SK-N-MC (cell line): ENCODE measurements at regions not wholly inside any gene's neighbourhood (a gene's known extent, or its start where the extent isn't known, plus 50 kb on each side); places are given as distances from the start of the nearest gene placed in this dataset.
"Not testable (repeated sequence)": the region's sequence is repeated elsewhere in the genome, so short reads cannot be mapped to it uniquely, and the experiment has no call there.

Experiments used
- DNase-seq: peaks from one replicate; pipeline ENCODE4 v3.0.0-alpha.2; 2011; ENCODE audit warnings: low read depth, low spot score
- H3K27ac ChIP-seq: fragments of 200-600 bp; sonication (generic); 2 replicates; pipeline ENCODE4 v1.5.1; 2016; ENCODE audit warnings: mixed run types
- H3K36me3 ChIP-seq: fragments of 200-600 bp; sonication (generic); 2 replicates; pipeline ENCODE4 v1.6.1; 2017; ENCODE audit warnings: antibody characterized with exemption, low read length, mixed read lengths; ENCODE audit not compliant: insufficient read depth
- H3K4me3 ChIP-seq: fragments of 200-600 bp; sonication (generic); 2 replicates; pipeline ENCODE4 v1.5.1; 2016
- H3K9ac ChIP-seq: fragments of 200-600 bp; sonication (generic); 2 replicates; pipeline ENCODE4 v1.8.0; 2017; ENCODE audit warnings: mixed run types, mixed read lengths; ENCODE audit not compliant: insufficient read length
- H3K9me3 ChIP-seq: fragments of 200-600 bp; sonication (generic); 2 replicates; pipeline ENCODE4 v1.6.1; 2017; ENCODE audit warnings: low read depth, mild to moderate bottlenecking, antibody characterized with exemption, low read length, moderate library complexity, mixed read lengths
- EZH2 ChIP-seq: fragments of 200-600 bp; sonication (generic); IDR thresholded peaks from one replicate; pipeline ENCODE4 v1.6.1; 2017; ENCODE audit warnings: antibody characterized with exemption
- FOXP2 ChIP-seq: optimal IDR thresholded peaks from 2 replicates; pipeline ENCODE3; 2011; ENCODE audit warnings: mild to moderate bottlenecking, moderate library complexity; ENCODE audit not compliant: insufficient read depth; ENCODE audit errors: extremely low read length, control extremely low read depth
- POLR2AphosphoS5 ChIP-seq: IDR thresholded peaks from 2 replicates; pipeline ENCODE4 v1.6.1; 2012; ENCODE audit warnings: mild to moderate bottlenecking, low read depth, low read length, borderline replicate concordance

DNA sequence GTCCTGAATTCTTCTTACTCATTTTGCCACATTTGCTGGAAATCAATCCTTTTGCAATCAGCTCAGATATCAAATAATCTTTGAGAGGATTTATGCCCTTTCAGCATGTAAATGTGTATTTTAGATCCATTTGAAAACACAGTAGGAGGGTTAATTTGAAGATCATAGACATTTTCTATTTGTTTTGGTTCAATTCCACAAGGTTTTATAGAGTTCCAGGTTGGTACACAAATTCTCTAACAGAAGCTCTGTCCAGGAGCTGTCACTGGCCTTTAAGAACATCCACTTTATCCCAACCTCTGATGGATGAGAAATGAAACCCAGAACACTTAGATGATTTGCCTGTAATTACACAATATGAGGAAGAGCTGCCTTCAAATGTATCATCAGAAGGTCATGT is 157.3 kb upstream of the CHAC2 start:
- no peak overlapping the region for H3K9ac ChIP-seq
- DNase-seq, result no peak

DNA sequence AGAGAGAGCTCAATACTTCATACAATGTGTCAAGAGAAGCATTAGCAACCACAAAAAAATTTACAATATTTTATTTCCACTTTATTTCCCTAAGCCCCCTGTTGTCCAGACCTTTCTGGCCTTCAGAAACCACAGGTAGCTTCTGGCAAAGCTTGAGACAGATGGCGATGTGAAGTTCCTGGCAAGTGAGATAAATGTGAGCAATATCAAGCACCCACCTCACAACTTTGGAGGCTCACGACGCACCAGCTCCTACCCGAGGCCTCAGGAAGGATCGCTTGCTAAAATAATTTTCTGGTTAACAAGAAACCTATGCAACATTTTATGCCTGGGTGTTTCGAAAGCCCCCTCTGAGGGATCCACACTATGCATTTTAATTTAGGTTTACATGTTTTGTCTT is 158.1 kb upstream of the CHAC2 start:
- Histone ChIP-seq H3K27ac (no peak overlapping the region), H3K9ac (no peak overlapping the region), H3K9me3 (no peaks in the 10 kb centered on the region), H3K36me3 (no peaks in the 10 kb centered on the region), H3K4me3 (no peak overlapping the region)
- TF ChIP-seq EZH2 (no peak), FOXP2 (no peak), POLR2AphosphoS5 (no peak)
- DNase-seq, result no peak

More for the DNA sequence above, 157.3 kb upstream of the CHAC2 start:
- no peak for TF ChIP-seq POLR2AphosphoS5
- TF ChIP-seq EZH2, result no peak
- TF ChIP-seq FOXP2, result no peak
- Histone ChIP-seq H3K4me3 (no peak overlapping the region), H3K9me3 (no peaks in the 10 kb centered on the region), H3K36me3 (no peaks in the 10 kb centered on the region), H3K27ac (no peak overlapping the region)

DNA sequence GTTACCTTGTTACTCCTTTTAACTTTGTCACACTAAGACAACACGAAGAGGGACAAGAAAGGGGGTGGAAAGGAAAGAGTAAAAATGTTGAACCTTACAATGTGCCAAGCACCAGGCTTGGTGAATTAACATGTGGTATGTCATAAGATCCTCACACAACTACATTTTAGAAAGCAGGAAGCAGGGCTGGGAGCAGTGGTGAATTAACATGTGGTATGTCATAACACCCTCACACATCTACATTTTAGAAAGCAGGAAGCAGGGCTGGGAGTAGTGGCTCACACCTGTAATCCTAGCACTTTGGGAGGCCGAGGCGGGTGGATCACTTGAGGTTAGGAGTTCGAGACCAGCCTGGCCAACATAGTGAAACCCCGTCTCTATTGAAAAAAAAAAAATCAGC is 159.3 kb upstream of the CHAC2 start:
- H3K9me3 ChIP-seq, result no peaks in the 10 kb centered on the region
- no peak for DNase-seq
- no peak overlapping the region for H3K9ac ChIP-seq
- H3K4me3 ChIP-seq, result no peak overlapping the region
- H3K36me3 ChIP-seq, result no peaks in the 10 kb centered on the region
- TF ChIP-seq EZH2 (no peak), FOXP2 (no peak), POLR2AphosphoS5 (no peak)
- no peak overlapping the region for H3K27ac ChIP-seq

DNA sequence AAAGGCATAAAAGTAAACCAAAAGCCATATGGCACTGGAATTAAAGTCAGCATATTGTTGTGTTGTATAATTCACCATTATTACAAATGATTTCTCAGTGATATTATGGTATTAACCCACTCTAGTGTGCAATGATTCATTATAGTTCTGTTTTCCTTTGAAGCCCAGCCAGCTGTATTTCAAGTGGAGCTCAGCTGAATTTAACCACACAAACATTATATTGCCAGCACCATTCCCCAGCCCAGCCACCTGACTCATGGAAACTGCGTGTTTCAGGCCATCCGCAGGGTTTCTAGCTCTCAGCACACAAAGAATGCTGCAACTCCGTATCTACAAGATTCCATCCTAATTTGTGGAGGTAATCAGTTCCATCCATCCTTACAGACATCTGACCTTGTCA is 166.8 kb upstream of the CHAC2 start:
- no peak for DNase-seq
- H3K9ac ChIP-seq, result no peak overlapping the region
- H3K36me3 ChIP-seq, result no peaks in the 10 kb centered on the region
- H3K9me3 ChIP-seq, result no peaks in the 10 kb centered on the region
- TF ChIP-seq FOXP2 (no peak), POLR2AphosphoS5 (no peak), EZH2 (no peak)
- H3K27ac ChIP-seq, result no peak overlapping the region
- no peak overlapping the region for H3K4me3 ChIP-seq

DNA sequence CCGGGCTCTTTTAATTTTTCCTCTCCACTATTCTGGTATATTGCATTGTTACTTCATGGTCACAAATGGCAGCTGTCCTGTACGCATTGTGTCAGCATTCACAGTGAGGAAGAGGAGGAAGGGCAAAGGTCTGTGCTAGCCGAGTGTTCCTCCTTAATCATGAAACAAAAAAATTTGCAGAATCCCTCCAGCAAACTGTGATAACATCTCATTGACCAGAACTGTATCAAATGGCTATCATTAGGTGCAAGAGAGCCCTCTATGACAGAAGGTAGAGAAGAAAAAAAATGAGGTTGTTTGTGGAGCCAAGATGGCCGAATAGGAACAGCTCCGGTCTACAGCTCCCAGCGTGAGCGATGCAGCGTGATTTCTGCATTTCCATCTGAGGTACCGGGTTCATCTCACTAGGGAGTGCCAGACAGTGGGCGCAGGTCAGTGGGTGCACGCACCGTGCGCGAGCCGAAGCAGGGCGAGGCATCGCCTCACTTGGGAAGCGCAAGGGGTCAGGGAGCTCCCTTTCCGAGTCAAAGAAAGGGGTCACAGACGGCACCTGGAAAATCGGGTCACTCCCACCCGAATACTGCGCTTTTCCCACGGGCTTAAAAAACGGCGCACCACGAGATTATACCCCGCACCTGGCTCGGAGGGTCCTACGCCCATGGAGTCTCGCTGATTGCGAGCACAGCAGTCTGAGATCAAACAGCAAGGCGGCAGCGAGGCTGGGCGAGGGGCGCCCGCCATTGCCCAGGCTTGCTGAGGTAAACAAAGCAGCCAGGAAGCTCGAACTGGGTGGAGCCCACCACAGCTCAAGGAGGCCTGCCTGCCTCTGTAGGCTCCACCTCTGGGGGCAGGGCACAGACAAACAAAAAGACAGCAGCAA is 180.6 kb upstream of the CHAC2 start:
- DNase-seq, H3K4me3 ChIP-seq, H3K9ac ChIP-seq, H3K36me3 ChIP-seq, H3K27ac ChIP-seq, H3K9me3 ChIP-seq: not testable (repeated sequence)

DNA sequence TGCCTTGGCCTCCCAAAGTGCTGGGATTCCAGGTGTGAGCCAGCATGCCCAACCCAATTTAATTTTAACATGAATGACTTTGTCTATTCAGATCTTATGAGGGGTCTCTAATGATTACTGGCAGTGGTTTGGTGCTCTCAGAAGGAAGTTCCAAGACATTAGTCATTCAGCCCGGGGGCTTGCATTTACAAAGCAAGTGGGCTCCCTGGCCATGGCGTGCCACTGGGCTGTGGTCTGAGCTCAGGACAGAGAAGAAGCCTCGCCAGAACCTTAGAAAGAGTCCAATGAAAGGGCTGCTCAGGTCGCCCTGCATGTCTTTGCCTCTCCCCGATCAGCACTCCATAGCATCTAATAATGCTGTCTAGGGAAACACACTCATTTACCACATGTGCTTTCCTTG is 182.6 kb upstream of the CHAC2 start:
- Histone ChIP-seq H3K36me3 (no peaks in the 10 kb centered on the region), H3K9me3 (no peaks in the 10 kb centered on the region), H3K9ac (no peak overlapping the region), H3K4me3 (no peak overlapping the region), H3K27ac (no peak overlapping the region)
- DNase-seq, result no peak
- TF ChIP-seq FOXP2, result no peak
- TF ChIP-seq EZH2, result no peak
- no peak for TF ChIP-seq POLR2AphosphoS5

DNA sequence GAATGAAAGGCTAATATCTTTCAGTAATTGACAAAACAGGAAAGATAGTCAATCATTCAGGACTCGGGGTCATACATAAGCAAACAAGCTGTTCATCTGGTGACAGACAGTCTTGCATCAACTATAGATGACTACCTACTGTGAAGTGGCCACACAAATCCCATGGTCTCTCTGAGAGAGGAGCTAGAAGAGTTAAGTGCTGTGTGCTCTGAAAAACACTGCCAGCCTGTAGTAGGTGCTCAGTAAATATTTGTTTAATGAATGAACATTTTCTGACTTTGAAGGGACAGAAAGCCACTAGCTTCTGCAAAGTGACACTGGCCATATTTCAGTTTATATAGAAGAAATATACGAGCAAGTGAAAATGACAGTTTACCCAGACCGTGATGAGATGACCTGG is 184.0 kb upstream of the CHAC2 start:
- H3K27ac ChIP-seq, result no peak overlapping the region

DNA sequence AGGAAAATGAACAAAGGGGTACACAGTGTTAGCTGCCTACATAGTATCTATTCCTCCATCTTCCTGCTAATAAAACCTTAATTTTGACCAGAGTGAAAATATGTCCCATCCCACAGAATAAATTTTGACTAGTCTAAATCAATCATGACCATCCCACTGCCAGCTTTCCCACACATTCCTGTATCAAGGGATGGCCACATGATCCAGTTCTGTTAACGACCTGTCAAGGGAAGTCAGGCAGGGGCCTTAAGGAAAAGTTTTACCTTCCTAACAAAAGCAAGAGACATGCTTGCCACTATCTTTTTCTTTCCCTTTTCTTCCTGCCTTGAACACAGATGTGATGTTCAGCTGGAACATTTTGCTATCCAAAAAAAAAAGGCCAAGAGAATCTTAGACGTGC is 185.0 kb upstream of the CHAC2 start:
- no peak overlapping the region for H3K4me3 ChIP-seq
- no peak overlapping the region for H3K9ac ChIP-seq
- H3K9me3 ChIP-seq, result no peaks in the 10 kb centered on the region
- H3K27ac ChIP-seq, result no peak overlapping the region
- TF ChIP-seq FOXP2, result no peak
- no peak for TF ChIP-seq POLR2AphosphoS5
- no peak for TF ChIP-seq EZH2
- no peak for DNase-seq
- H3K36me3 ChIP-seq, result no peaks in the 10 kb centered on the region

More for the DNA sequence above, 184.0 kb upstream of the CHAC2 start:
- H3K36me3 ChIP-seq, result no peaks in the 10 kb centered on the region
- no peak overlapping the region for H3K9ac ChIP-seq
- no peak overlapping the region for H3K4me3 ChIP-seq
- TF ChIP-seq POLR2AphosphoS5 (no peak), FOXP2 (no peak), EZH2 (no peak)
- no peak for DNase-seq
- H3K9me3 ChIP-seq, result no peaks in the 10 kb centered on the region

DNA sequence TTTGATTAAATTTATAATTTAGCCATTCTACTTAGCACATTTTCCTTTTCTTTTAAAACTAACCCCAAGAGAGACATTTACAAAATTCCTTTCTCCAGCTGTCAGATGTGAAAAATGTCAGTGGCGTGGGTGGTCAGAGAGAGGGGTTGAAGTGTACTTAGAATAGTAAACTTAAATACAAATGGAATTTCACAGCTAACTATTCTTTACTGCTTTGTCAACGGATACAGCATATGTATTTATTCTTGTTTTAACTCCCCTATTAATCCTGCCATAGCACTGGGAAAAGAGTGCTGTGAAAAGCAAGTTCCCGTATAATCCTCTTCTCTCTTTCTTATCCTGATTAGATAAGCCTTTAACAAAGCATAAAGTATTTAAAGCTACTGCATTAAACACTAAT is 191.4 kb upstream of the CHAC2 start:
- Histone ChIP-seq H3K9me3 (no peaks in the 10 kb centered on the region), H3K9ac (no peak overlapping the region), H3K36me3 (no peaks in the 10 kb centered on the region), H3K27ac (no peak overlapping the region), H3K4me3 (no peak overlapping the region)
- TF ChIP-seq EZH2 (no peak), FOXP2 (no peak), POLR2AphosphoS5 (no peak)
- no peak for DNase-seq
